GM23338 (cell line): ENCODE measurements at regions not wholly inside any gene's neighbourhood (a gene's known extent, or its start where the extent isn't known, plus 50 kb on each side); places are given as distances from the start of the nearest gene placed in this dataset.

ENCODE experiments used
- CREB1 ChIP-seq: fragments of 250-450 bp; sonication (Bioruptor Pico); IDR thresholded peaks from 2 replicates; pipeline ENCODE4 v1.5.0; 2020; ENCODE audit warnings: low read depth, mild to moderate bottlenecking, moderate library complexity
- EZH2 ChIP-seq: fragments of 200-600 bp; sonication (generic); IDR thresholded peaks from one replicate; pipeline ENCODE4 v1.8.0; 2017; ENCODE audit warnings: antibody characterized with exemption, mild to moderate bottlenecking, low read depth; ENCODE audit not compliant: unreplicated experiment
- EZH2phosphoT487 ChIP-seq: fragments of 200-600 bp; sonication (generic); IDR thresholded peaks from one replicate; pipeline ENCODE4 v1.8.1; 2018; ENCODE audit warnings: antibody characterized with exemption; ENCODE audit not compliant: unreplicated experiment
- JUNB ChIP-seq: IDR thresholded peaks from one replicate; pipeline ENCODE4 v1.6.1; 2016; ENCODE audit warnings: antibody characterized with exemption; ENCODE audit not compliant: unreplicated experiment
- NANOG ChIP-seq: IDR thresholded peaks from 2 replicates; pipeline ENCODE4 v1.6.1; 2016; ENCODE audit warnings: antibody characterized with exemption, borderline replicate concordance
- POLR2AphosphoS5 ChIP-seq: IDR thresholded peaks from 2 replicates; pipeline ENCODE4 v1.6.1; 2016; ENCODE audit warnings: antibody characterized with exemption, low read depth
- STAT1 ChIP-seq: IDR thresholded peaks from one replicate; pipeline ENCODE4 v1.6.1; 2016; ENCODE audit warnings: antibody characterized with exemption; ENCODE audit not compliant: unreplicated experiment
- ZNF114 ChIP-seq: fragments of 250-450 bp; sonication (Bioruptor Pico); IDR thresholded peaks from 2 replicates; pipeline ENCODE4 v1.5.0; 2020; ENCODE audit warnings: mild to moderate bottlenecking, moderate library complexity
- ZNF331 ChIP-seq: fragments of 250-450 bp; sonication (Bioruptor Pico); IDR thresholded peaks from 2 replicates; pipeline ENCODE4 v1.5.0; 2020; ENCODE audit warnings: low read depth, mild to moderate bottlenecking, moderate library complexity
- TF ChIP-seq, protein P1 (sequence below), 2 experiments: fragments of 200-600 bp in 1 of 2; sonication (generic) in 1 of 2; conservative IDR thresholded peaks; 2 replicates each; pipeline versions ENCODE4 v1.5.1 to v1.6.1; 2016 to 2017; ENCODE audit warnings: antibody characterized with exemption in 2 of 2, low read depth in 2 of 2, mild to moderate bottlenecking in 2 of 2, moderate library complexity in 1 of 2
- TF ChIP-seq, protein P2 (sequence below): fragments of 250-450 bp; sonication (Bioruptor Pico); IDR thresholded peaks from 2 replicates; pipeline ENCODE4 v1.5.0; 2020; ENCODE audit warnings: mild to moderate bottlenecking, moderate library complexity
- TF ChIP-seq, protein P3 (sequence below): IDR thresholded peaks from one replicate; pipeline ENCODE4 v1.6.1; 2018; ENCODE audit warnings: antibody characterized with exemption; ENCODE audit not compliant: unreplicated experiment
- TF ChIP-seq, protein P4 (sequence below): IDR thresholded peaks from 2 replicates; pipeline ENCODE4 v1.6.1; 2016; ENCODE audit warnings: antibody characterized with exemption

DNA sequence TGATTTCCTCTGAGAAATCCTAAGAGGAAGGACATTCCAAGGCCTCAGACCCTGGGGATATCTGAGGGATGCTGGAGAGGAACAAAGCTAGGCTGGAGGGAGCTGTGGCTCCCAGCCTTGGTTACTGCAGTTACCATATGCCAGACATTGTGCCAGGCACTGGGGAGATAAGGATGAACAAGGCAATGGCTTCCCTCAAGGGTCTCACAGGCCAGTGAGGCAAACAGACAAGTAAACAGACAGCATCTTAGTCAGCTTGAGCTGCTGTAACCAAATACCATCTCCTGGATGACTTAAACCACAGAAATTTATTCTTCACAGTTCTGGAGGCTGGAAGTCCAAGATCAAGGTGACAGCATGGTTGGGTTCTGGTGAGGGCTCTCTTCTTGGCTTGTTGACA, 91.8 kb downstream of the SKA1 start:
- no peak for TF ChIP-seq CREB1 (CRISPR knock-in tag)
- TF ChIP-seq, protein P1, sequence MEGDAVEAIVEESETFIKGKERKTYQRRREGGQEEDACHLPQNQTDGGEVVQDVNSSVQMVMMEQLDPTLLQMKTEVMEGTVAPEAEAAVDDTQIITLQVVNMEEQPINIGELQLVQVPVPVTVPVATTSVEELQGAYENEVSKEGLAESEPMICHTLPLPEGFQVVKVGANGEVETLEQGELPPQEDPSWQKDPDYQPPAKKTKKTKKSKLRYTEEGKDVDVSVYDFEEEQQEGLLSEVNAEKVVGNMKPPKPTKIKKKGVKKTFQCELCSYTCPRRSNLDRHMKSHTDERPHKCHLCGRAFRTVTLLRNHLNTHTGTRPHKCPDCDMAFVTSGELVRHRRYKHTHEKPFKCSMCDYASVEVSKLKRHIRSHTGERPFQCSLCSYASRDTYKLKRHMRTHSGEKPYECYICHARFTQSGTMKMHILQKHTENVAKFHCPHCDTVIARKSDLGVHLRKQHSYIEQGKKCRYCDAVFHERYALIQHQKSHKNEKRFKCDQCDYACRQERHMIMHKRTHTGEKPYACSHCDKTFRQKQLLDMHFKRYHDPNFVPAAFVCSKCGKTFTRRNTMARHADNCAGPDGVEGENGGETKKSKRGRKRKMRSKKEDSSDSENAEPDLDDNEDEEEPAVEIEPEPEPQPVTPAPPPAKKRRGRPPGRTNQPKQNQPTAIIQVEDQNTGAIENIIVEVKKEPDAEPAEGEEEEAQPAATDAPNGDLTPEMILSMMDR (conservative IDR thresholded peaks at IDR 0.05; ENCODE audit: low read depth in 2 of 2): no peak
- TF ChIP-seq ZNF331: no peak
- no peak for TF ChIP-seq NANOG
- TF ChIP-seq ZNF114 (CRISPR knock-in tag): no peak
- TF ChIP-seq, protein P2, sequence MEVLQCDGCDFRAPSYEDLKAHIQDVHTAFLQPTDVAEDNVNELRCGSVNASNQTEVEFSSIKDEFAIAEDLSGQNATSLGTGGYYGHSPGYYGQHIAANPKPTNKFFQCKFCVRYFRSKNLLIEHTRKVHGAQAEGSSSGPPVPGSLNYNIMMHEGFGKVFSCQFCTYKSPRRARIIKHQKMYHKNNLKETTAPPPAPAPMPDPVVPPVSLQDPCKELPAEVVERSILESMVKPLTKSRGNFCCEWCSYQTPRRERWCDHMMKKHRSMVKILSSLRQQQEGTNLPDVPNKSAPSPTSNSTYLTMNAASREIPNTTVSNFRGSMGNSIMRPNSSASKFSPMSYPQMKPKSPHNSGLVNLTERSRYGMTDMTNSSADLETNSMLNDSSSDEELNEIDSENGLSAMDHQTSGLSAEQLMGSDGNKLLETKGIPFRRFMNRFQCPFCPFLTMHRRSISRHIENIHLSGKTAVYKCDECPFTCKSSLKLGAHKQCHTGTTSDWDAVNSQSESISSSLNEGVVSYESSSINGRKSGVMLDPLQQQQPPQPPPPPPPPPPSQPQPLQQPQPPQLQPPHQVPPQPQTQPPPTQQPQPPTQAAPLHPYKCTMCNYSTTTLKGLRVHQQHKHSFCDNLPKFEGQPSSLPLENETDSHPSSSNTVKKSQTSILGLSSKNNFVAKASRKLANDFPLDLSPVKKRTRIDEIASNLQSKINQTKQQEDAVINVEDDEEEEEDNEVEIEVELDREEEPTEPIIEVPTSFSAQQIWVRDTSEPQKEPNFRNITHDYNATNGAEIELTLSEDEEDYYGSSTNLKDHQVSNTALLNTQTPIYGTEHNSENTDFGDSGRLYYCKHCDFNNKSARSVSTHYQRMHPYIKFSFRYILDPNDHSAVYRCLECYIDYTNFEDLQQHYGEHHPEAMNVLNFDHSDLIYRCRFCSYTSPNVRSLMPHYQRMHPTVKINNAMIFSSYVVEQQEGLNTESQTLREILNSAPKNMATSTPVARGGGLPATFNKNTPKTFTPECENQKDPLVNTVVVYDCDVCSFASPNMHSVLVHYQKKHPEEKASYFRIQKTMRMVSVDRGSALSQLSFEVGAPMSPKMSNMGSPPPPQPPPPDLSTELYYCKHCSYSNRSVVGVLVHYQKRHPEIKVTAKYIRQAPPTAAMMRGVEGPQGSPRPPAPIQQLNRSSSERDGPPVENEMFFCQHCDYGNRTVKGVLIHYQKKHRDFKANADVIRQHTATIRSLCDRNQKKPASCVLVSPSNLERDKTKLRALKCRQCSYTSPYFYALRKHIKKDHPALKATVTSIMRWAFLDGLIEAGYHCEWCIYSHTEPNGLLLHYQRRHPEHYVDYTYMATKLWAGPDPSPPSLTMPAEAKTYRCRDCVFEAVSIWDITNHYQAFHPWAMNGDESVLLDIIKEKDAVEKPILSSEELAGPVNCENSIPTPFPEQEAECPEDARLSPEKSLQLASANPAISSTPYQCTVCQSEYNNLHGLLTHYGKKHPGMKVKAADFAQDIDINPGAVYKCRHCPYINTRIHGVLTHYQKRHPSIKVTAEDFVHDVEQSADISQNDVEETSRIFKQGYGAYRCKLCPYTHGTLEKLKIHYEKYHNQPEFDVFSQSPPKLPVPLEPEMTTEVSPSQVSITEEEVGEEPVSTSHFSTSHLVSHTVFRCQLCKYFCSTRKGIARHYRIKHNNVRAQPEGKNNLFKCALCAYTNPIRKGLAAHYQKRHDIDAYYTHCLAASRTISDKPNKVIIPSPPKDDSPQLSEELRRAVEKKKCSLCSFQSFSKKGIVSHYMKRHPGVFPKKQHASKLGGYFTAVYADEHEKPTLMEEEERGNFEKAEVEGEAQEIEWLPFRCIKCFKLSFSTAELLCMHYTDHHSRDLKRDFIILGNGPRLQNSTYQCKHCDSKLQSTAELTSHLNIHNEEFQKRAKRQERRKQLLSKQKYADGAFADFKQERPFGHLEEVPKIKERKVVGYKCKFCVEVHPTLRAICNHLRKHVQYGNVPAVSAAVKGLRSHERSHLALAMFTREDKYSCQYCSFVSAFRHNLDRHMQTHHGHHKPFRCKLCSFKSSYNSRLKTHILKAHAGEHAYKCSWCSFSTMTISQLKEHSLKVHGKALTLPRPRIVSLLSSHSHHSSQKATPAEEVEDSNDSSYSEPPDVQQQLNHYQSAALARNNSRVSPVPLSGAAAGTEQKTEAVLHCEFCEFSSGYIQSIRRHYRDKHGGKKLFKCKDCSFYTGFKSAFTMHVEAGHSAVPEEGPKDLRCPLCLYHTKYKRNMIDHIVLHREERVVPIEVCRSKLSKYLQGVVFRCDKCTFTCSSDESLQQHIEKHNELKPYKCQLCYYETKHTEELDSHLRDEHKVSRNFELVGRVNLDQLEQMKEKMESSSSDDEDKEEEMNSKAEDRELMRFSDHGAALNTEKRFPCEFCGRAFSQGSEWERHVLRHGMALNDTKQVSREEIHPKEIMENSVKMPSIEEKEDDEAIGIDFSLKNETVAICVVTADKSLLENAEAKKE (CRISPR knock-in tag): no peak
- TF ChIP-seq, protein P3, sequence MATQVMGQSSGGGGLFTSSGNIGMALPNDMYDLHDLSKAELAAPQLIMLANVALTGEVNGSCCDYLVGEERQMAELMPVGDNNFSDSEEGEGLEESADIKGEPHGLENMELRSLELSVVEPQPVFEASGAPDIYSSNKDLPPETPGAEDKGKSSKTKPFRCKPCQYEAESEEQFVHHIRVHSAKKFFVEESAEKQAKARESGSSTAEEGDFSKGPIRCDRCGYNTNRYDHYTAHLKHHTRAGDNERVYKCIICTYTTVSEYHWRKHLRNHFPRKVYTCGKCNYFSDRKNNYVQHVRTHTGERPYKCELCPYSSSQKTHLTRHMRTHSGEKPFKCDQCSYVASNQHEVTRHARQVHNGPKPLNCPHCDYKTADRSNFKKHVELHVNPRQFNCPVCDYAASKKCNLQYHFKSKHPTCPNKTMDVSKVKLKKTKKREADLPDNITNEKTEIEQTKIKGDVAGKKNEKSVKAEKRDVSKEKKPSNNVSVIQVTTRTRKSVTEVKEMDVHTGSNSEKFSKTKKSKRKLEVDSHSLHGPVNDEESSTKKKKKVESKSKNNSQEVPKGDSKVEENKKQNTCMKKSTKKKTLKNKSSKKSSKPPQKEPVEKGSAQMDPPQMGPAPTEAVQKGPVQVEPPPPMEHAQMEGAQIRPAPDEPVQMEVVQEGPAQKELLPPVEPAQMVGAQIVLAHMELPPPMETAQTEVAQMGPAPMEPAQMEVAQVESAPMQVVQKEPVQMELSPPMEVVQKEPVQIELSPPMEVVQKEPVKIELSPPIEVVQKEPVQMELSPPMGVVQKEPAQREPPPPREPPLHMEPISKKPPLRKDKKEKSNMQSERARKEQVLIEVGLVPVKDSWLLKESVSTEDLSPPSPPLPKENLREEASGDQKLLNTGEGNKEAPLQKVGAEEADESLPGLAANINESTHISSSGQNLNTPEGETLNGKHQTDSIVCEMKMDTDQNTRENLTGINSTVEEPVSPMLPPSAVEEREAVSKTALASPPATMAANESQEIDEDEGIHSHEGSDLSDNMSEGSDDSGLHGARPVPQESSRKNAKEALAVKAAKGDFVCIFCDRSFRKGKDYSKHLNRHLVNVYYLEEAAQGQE: no peak
- no peak for TF ChIP-seq JUNB
- TF ChIP-seq EZH2: no peak
- TF ChIP-seq, protein P4, sequence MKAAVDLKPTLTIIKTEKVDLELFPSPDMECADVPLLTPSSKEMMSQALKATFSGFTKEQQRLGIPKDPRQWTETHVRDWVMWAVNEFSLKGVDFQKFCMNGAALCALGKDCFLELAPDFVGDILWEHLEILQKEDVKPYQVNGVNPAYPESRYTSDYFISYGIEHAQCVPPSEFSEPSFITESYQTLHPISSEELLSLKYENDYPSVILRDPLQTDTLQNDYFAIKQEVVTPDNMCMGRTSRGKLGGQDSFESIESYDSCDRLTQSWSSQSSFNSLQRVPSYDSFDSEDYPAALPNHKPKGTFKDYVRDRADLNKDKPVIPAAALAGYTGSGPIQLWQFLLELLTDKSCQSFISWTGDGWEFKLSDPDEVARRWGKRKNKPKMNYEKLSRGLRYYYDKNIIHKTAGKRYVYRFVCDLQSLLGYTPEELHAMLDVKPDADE: no peak
- TF ChIP-seq EZH2phosphoT487: no peak
- no peak for TF ChIP-seq POLR2AphosphoS5
- TF ChIP-seq STAT1: no peak
